Cerebellar nuclear complex (tissue), 1 donor: ENCODE measurements at regions not wholly inside any gene's neighbourhood (a gene's known extent, or its start where the extent isn't known, plus 50 kb on each side); places are given as distances from the start of the nearest gene placed in this dataset.
"Not testable (repeated sequence)": the region's sequence is repeated elsewhere in the genome, so short reads cannot be mapped to it uniquely, and the experiment has no call there.

Experiments
- DNase-seq, 2 experiments: peaks; one replicate each; lab custom pipeline; 2025; lab: John Stamatoyannopoulos, UW

DNA sequence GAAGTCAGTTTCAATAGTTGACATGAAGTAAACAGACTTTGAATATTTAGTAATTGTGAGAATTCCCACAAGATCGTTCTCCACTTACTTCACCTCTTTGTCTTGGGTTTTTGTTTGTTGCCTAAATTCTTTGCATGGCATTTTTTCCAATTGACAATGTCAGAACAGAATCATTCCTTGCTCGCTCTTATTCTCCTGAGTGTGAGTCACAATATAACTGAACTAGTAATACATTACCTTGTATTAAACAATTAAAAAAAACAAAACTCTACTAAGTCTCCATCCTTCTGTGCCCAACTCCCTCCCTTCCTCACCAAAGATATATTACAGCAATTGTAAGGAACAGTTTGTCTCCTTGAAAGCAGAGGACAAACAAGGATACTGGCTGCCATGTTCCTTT is 638.8 kb upstream of the NOVA1 start:
- no peak for DNase-seq

DNA sequence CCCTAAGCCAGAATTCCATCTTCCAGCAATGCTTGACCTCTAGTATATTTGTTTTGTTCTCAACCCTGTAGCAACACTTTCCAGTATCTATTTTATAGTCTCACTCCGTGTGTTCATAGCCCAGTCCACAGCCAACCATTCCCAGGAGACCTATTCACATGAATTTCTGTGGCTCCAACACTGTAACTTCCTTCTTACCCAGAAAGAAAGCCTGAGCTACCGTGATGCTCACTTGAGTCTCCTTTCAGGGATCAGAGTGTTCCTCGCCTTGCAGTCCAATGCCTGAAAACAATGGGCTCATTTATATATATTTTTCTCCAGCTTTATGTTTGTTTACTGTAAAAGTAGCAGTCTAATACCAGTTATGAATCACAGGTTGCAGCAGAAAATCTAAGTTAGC is 645.0 kb upstream of the NOVA1 start:
- no peak for DNase-seq

DNA sequence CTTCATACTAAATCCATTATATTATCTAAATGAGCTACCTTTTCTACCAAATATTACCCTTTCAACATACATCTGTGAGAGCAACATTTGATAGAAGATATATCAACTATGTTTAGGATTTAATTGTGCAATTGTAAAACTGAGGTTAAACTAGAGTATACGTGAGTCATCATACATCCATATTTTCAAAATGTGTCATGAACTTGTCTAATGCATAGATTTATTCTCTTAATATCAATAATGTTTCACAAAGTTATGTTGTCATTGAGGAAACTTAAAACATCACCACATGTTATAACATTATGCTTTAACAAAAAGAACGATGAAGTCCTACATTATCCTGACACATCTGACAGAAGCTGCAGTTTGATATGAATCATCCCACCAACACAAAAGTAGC is 645.5 kb upstream of the NOVA1 start:
- no peak for DNase-seq

DNA sequence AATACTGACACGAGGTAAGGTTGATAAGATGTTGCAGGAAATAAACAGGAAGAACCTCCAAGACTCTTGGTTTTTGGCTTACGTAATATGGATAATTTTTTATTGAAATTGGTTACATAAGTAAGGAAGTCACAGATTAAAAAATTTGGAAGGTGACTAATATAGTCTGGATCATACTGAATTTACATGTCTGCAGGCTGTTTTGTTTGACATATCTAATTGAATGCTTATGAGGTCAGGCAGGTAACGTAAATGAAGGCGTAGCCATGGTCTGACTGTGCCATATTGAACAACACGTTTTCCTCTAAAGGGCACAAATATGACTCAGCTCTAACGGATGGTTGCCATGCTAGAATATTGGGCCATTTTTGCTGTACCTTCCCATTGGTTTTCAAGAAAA is 648.1 kb upstream of the NOVA1 start:
- DNase-seq: no peak

DNA sequence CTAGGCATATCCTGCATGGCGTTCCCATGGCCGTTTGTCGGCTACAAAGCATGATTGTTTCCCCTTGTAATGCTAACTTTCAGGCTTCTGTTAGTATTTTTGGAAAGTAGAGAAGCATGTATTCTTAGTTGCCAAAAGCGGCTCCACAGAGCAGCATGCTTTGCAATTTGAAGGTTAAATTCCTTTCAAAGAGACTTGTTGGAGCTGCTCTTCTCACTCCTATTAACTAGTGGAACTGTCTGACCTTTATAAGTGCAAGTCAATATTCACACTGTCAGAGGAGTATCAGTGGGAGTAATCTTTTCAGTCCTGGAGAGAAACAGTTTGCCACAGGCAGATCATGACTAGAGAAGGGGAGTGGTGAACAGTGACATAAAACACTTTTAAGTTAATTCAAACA is 656.1 kb upstream of the NOVA1 start:
- DNase-seq: no peak

DNA sequence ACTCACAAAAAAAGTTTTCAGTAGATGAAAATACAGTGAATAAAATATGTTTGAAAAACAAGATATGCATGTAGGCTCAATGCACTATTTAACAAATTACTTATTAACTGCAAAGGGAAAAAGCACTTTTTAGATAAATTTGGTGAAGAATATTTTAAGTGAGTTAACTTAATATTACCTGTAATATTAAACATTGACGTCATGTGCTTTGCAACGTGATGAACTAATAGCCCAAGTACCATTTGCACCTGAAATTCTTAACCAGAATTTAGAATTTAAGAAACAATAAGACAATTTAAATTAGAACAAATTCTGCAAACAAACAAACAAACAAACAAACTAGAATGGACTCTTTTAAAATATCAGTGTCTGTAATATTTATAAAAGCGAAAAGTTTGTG is 659.0 kb upstream of the NOVA1 start:
- DNase-seq: no peak

DNA sequence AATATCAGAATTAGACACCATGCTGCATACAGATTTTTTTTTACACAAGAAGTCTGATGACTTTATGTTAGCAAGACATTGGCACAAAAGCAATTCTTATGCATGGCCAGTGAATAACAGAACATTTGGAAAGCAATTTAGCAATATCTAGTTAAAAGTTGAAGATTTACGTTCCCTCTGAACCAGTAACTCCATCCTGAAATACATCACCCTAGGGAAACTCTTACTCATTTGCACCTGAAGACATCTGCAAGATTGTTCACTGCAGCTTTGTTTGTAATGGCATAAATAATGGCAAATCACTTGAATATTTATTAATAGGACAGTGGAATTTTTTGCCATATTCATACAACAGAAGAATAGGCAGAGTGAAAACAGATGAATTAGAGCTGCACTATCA is 670.0 kb upstream of the NOVA1 start:
- no peak for DNase-seq

DNA sequence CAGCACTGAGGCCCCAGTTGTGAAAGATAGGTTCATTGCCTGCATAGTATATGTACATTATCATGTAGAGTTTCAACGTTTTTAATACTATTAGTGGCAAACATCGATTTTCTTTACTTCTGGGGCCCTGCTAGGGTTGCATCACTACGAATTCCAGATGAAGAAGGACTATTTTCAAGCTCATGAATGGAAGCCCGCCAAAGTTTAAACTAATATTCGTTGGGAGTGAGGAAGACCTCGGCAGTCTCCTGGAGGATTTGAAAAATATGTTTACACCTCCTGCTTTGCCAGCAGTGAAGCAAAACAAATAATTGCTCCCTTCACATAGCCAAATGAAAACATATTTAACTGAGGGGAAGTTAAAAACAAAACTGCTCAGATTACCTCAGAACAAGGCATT is 672.9 kb upstream of the NOVA1 start:
- no peak for DNase-seq

DNA sequence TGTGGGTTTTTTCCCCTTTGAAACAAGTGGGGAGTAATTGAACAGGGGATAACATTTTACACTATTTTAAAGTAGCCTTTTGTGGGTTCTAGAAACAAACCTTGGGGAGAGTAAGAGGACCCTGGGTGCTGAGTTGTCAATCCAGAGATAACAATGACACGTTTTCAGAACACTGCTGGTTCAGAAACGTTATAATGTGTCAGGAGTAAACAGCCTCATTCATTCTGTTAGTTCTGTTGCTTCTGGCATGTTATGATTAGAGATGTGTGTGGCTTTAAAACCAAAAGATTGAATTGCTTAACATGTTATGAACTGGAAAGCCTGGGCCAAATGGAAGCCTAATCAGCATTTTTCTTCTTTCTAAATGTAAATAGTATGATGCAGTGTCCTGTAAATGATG is 680.5 kb upstream of the NOVA1 start:
- no peak for DNase-seq

DNA sequence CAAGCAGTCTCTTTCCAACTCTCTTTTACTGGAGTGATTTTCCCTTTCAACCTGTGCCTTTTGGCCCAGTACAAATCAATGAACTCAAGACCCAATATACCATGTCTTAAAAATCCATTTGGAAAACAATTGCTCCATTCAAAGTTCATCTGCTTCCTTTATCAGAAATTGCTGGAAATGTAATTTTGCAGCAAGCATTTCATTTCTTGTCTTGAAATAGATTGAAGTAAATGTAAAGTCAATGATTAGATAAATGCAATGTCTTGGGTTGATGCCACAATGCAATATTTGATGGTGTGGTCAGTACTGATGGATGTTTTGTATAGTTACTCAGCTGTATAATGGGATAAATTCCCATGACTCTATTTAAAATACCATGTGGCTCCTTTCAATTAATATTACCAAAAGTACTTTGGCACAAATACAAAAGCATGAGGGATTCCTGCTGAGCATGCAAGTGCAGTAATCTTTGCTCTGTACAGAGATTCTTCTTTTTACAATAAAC is 707.7 kb upstream of the NOVA1 start:
- DNase-seq: no peak

DNA sequence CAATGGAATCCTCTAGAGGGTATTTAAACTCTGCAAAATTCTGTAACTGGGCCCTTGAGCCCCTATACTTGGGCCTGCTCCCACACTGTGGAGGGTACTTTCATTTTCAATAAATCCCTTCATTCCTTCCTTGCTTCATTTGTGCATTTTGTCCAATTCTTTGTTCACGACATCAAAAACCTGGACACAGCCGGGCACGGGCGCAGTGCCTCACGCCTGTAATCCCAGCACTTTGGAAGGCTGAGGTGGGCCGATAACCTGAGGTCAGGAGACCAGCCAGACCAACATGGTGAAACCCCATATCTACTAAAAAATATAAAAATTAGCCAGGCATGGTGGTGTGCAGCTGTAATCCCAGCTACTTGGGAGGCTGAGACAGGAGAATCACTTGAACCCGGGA is 714.9 kb upstream of the NOVA1 start:
- DNase-seq: not testable (repeated sequence)

DNA sequence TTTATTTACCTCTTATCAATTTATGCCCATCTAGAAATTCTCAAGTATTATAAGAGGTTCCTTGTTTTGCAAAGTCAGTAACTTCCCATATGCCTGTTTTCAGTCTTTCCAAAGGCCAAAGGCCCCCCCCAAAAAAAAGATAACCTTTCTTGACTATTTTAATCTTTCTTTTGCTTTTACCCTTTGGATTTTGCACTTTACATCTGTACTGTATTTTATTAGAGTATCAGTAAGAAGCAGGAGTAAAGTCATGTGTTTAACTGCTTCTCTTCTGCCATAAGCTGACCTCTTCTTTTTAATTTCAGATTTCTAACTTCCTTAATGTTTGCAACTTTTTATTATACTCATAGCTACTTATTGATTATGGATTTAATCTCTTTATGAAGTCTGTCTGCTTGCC is 716.4 kb upstream of the NOVA1 start:
- no peak for DNase-seq

DNA sequence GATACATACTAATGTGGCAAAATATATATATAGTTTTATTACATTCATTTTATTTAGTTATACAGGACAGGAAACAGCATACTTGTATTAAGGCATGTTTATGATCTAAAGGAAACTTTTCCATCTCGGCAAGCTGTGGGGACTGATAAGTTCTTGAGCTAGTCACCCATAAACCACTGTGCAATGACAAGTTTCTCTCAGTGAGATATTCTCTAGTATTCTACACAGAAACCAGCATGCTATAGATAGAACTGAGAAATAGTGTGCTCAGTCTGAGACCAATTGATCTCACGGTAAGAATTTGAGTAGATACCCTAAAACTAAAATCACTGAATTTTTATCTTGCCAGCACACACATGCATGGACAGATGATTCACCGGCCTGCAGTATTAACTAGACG is 717.6 kb upstream of the NOVA1 start:
- DNase-seq: no peak

DNA sequence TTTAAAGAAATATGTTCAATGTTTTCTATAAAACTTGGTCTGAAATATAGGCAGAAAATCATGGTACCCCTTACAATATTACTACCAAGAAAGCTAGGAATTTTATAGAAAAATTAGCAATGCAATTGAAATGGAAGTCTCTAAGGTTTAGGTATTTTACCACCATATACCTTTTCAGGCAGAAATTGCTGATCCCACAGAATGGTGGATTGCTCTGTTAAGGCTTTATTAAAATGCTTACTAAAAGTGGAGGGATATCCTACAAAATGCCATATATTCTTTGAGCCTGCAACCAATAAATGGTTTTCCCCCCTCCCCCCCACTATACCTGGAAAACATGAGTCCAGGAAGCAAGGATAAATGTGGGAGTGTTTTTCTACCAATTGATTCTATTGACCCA is 718.1 kb upstream of the NOVA1 start:
- DNase-seq: no peak

DNA sequence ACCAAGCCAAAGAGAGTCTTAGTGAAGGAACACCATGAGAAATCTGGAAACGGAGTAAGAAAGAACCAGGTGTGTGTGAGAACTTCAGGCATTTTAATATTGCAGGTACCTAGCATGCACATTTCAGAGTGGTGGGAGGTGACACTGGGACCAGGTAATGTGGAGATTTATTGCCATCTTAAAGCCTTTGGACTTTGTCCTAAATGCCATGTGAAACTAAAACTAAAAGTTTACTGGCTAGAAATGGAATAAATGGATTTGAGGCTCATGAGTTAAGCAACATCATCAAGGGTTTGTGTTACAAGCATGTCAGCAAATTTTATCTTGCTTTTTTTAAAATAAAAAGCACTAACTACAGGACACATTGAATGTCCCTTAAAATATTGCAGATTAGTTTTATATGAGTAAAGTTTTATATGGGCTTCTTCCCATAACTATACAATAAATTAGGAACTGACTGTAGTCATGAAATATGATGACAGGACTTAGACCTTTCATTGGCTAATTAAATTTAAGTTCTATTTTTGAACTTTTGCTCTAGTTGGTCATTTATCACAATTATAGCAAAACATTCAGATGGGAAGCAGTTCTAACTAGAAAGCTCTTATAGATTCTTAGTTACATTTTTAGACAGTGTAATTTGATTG is 721.1 kb upstream of the NOVA1 start:
- no peak for DNase-seq

DNA sequence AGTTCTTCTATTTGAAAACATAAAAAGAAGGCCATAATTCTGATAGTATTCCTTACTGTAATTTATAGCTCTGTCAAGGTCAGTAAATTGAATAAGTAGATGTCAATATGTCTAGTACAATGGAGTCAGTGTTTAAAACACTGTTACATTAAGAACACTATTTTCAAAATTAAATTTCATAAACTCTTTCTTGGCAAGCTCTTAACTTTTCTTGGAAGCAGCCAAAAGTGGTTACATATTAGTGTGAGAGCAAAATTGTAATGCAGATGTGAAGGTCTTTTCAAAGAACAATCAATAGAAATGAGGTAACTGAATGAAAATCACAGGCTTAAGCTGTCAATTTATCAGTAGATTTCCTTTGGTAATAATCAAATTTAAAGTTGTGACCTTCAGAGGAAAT is 722.4 kb upstream of the NOVA1 start:
- DNase-seq: no peak

DNA sequence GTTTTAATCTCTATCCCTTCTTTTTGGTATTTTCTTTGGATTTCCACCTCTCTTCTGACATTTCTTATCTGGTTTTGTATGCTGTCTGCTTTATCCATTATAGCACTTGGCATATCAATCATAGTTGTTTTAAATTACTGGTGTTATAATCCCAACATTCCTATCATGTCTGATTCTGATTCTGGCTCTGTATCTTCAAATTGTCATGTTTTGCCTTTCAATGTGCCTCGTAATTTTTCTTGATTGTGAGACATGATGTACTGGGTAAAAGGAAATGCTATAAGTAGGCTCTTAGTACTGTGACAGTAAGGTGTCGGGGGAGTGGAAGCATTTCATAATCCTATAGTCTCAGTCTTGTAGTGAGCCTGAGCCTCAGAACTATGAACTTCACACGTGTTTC is 729.3 kb upstream of the NOVA1 start:
- no peak for DNase-seq

DNA sequence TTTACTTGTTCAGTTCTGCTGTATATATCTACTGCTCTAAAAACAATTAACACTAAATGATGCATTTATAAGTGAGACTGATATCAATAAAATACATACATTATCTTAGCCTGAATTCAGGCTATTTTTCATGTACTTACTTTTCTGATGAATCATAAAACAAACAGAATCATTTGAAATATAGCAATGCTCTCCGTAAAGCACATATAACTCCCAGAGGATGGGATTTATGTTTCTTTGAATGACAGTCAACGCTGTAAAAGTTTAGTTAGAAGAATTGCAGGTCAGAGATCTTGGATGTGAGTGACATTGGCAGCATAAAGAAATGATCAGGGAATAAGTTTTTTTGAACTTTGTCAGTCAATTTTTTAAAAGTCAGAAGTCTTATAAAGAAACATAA is 740.2 kb upstream of the NOVA1 start:
- DNase-seq: no peak

DNA sequence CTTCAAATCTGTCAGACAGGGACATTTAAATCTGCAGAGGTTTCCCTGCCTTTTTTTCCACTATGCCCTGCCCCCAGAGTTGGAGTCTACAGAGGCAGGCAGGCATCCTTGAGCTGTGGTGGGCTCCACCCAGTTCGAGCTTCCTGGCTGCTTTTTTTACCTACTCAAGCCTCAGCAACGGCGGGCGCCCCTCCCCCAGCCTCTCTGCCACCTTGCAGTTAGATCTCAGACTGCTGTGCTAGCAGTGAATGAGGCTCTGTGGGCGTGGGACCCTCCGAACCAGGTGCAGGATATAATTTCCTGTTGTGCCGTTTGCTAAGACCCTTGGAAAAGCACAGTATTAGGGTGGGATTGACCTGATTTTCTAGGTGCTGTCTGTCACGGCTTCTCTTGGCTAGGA is 765.2 kb upstream of the NOVA1 start:
- DNase-seq: not testable (repeated sequence)

DNA sequence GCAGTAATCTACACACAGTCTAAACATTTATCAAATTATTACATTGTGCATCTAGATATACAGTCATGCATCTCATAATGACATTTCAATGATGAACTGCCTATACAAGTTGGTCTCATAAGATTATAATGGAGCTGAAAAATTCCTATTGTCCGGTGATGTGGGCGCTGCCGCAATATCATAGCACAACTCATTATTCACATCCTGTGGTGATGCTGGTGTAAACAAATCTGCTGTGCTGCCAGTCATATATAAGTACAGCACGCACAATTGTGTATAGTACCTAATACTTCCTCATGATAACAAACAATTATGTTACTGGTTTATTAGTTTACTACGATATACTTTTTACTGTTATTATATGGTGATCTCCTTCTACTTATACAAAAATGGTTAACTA is 768.8 kb upstream of the NOVA1 start:
- no peak for DNase-seq

DNA sequence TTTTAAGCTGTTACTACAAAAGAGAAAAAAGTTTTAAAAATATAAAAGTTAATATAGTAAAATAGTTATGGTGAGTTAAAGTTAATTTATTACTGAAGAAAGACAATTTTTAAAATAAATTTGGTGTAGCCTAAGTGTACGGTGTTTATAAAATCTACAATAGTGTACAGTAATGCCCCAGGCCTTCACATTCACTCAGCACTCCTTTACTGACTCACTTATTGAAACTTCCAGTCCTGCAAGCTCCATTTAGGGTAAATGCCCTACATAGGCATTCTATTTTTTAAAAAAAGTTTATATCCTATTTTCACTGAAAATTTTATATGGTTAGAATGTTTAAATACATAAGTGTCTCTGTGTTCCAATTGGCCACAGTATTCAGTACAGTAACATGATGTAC is 769.5 kb upstream of the NOVA1 start:
- no peak for DNase-seq

DNA sequence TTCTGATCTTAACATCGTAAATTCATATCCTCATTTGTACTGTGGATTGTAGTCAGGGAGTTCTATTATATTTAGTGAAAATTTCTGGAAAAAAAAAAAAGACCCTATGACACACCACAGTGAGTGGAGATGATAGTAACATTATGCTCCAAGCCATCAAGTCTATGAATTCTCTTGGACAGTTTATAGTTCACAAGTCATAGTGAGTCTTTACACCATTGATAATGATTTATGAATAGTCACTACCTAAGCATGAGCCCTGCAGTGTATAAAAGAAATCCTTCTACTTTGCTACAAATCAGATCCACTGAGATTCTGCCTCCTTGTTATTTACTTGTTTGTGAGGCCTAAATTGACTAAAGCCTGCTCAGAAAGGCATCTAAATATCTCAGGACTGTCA is 772.2 kb upstream of the NOVA1 start:
- no peak for DNase-seq

DNA sequence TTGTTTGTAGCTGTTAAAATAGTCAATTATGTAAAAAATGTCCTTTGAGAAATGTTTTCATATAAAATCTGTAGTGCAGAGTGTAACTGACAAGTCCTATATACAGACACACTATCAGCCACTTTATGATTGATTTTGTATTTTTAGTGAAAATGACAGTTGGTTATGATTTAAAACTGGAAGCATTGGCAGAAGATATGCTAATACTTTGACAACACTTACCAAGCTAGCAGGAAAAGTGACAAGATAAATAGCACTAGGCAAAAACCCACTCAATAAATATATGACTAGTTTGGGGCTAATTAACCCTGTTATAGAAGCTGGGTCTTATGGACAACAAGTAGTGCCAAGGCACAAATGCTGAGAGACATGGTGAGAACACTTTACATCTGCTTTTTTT is 772.9 kb upstream of the NOVA1 start:
- DNase-seq: no peak

DNA sequence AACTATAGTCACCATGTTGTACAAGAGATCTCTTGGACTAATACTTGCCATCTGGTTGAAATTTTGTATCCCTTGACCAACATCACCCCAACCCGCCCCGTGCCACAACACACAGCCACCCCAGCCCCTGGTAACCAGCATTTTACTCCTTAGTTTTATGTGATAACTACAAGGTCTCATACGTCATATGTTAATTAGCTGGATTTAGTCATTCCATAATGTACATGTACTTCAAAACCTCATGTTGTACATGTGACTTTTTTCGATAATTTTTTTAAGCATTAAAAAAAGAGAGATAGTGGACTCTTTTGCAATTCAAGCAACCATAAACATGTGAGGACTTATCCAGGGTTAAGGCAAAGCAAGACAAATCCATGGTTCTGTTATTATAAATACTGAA is 773.4 kb upstream of the NOVA1 start:
- no peak for DNase-seq

DNA sequence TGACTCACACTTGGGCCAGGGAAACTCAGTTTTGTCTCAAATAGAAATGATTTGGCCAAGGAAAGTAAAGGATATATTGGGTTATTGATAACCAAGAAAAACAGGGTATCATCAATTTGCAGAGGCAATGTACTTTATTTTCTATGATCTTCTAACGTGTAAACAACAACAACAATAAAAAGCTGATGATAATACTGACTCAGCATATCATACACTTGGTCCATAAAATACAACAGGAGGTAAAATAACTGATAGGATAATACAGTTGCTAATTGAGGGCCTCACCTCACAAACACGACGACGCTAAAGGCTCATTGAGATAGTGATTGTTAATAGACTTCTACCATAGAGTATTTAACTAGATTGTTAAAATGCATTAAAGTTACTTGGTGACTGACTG is 774.0 kb upstream of the NOVA1 start:
- DNase-seq: no peak
